ENCODE measurements at regions not wholly inside any gene's neighbourhood (a gene's known extent, or its start where the extent isn't known, plus 50 kb on each side); places are given as distances from the start of the nearest gene placed in this dataset.

- TF ChIP-seq CTCF (IDR thresholded peaks at IDR 0.05): no peak
- no peak for TF ChIP-seq GTF2I (CRISPR knock-in tag; conservative IDR thresholded peaks at IDR 0.05)
- no peak for TF ChIP-seq SMAD3 (CRISPR knock-in tag; IDR thresholded peaks at IDR 0.05; ENCODE audit: borderline replicate concordance)
- TF ChIP-seq ATF6 (CRISPR knock-in tag; IDR thresholded peaks at IDR 0.05): no peak
- no peak for TF ChIP-seq RELA (CRISPR knock-in tag; IDR thresholded peaks at IDR 0.05; ENCODE audit: borderline replicate concordance)
- TF ChIP-seq IRF2 (CRISPR knock-in tag; IDR thresholded peaks at IDR 0.05; ENCODE audit: borderline replicate concordance, low read depth): no peak
- TF ChIP-seq, protein P1, sequence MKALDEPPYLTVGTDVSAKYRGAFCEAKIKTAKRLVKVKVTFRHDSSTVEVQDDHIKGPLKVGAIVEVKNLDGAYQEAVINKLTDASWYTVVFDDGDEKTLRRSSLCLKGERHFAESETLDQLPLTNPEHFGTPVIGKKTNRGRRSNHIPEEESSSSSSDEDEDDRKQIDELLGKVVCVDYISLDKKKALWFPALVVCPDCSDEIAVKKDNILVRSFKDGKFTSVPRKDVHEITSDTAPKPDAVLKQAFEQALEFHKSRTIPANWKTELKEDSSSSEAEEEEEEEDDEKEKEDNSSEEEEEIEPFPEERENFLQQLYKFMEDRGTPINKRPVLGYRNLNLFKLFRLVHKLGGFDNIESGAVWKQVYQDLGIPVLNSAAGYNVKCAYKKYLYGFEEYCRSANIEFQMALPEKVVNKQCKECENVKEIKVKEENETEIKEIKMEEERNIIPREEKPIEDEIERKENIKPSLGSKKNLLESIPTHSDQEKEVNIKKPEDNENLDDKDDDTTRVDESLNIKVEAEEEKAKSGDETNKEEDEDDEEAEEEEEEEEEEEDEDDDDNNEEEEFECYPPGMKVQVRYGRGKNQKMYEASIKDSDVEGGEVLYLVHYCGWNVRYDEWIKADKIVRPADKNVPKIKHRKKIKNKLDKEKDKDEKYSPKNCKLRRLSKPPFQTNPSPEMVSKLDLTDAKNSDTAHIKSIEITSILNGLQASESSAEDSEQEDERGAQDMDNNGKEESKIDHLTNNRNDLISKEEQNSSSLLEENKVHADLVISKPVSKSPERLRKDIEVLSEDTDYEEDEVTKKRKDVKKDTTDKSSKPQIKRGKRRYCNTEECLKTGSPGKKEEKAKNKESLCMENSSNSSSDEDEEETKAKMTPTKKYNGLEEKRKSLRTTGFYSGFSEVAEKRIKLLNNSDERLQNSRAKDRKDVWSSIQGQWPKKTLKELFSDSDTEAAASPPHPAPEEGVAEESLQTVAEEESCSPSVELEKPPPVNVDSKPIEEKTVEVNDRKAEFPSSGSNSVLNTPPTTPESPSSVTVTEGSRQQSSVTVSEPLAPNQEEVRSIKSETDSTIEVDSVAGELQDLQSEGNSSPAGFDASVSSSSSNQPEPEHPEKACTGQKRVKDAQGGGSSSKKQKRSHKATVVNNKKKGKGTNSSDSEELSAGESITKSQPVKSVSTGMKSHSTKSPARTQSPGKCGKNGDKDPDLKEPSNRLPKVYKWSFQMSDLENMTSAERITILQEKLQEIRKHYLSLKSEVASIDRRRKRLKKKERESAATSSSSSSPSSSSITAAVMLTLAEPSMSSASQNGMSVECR (CRISPR knock-in tag; IDR thresholded peaks at IDR 0.05; ENCODE audit: borderline replicate concordance): no peak
These were observed 1812.1 kb upstream of the ADGRL3 start for GRCh38 chr4:59387759-59388758.

Data from WTC11 (cell line).